ENCODE measurements at regions not wholly inside any gene's neighbourhood (a gene's known extent, or its start where the extent isn't known, plus 50 kb on each side); places are given as distances from the start of the nearest gene placed in this dataset.

DNA sequence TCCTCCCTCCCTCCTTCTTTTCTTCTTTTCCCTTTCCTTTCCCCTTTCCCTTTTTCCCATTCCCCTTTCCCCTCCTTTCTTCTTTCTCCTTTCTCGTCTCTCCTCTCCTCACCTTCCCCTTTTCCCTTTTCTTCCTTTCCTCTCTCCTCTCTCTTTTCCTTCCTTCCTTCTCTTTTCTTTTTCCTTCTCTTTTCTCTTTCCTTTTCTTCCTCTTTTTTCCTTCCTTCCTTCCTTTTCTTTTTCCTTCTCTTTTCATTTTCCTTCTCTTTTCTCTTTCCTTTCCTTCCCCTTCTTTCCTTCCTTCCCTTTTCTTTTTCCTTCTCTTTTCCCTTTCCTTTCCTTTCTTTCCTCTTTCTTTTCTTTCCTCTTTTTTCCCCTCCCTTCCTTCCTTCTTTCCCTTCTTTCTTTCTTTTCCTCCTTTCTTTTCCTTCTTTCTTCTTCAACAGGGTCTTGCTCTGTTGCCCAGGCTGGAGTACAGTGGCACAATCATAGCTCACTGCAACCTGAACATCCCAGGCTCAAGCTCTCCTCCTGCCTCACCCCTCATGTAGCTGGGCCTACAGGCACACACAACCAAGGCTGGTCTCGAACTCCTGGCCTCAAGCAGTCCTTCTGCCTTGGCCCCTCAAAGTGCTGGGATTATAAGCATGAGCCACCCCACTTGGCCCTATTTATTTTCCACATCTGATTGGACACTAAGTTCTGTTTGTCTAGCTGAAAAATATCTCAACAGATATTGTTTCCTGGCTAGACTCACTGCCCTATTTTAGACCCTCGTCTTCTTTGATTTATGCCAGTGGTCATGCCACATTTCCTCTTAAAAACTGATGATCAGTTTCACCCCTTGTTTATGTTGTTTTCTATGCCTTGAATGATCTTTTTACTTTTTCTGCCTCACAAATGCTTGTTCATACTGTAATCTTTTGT is 57.1 kb upstream of the MACF1 start (continued):
- TF ChIP-seq, protein P1, sequence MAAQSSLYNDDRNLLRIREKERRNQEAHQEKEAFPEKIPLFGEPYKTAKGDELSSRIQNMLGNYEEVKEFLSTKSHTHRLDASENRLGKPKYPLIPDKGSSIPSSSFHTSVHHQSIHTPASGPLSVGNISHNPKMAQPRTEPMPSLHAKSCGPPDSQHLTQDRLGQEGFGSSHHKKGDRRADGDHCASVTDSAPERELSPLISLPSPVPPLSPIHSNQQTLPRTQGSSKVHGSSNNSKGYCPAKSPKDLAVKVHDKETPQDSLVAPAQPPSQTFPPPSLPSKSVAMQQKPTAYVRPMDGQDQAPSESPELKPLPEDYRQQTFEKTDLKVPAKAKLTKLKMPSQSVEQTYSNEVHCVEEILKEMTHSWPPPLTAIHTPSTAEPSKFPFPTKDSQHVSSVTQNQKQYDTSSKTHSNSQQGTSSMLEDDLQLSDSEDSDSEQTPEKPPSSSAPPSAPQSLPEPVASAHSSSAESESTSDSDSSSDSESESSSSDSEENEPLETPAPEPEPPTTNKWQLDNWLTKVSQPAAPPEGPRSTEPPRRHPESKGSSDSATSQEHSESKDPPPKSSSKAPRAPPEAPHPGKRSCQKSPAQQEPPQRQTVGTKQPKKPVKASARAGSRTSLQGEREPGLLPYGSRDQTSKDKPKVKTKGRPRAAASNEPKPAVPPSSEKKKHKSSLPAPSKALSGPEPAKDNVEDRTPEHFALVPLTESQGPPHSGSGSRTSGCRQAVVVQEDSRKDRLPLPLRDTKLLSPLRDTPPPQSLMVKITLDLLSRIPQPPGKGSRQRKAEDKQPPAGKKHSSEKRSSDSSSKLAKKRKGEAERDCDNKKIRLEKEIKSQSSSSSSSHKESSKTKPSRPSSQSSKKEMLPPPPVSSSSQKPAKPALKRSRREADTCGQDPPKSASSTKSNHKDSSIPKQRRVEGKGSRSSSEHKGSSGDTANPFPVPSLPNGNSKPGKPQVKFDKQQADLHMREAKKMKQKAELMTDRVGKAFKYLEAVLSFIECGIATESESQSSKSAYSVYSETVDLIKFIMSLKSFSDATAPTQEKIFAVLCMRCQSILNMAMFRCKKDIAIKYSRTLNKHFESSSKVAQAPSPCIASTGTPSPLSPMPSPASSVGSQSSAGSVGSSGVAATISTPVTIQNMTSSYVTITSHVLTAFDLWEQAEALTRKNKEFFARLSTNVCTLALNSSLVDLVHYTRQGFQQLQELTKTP (IDR thresholded peaks at IDR 0.05; ENCODE audit: low read depth in 1 of 2, partially characterized antibody in 2 of 2): no peak
- TF ChIP-seq CSDE1 (IDR thresholded peaks at IDR 0.05) (0 out of 4 replicates have a peak, but pooled peaks of 1 of the 2 experiments have one; percentile 12), BCLAF1 (IDR thresholded peaks at IDR 0.05; ENCODE audit: borderline replicate concordance in 1 of 2, control insufficient read depth in 1 of 2, low read depth in 2 of 2, low read length in 1 of 2) (0 out of 4 replicates have a peak, but pooled peaks of 1 of the 2 experiments have one; percentile 63), HINFP (tag; conservative IDR thresholded peaks at IDR 0.05; ENCODE audit: low read depth) (peak; percentile 41; the same call in 1 of the 2 replicates), ZNF311 (CRISPR knock-in tag; IDR thresholded peaks at IDR 0.05) (no peak), EHMT2 (IDR thresholded peaks at IDR 0.05) (peak; percentile 47; the same call in 1 of the 2 replicates), ZNF280A (IDR thresholded peaks at IDR 0.05; ENCODE audit: low read depth, partially characterized antibody) (peak; percentile 47), TRIM24 (IDR thresholded peaks at IDR 0.05) (peak; percentile 27 to 30; a peak in 1 of 4 replicates)
- TF ChIP-seq, protein P2, sequence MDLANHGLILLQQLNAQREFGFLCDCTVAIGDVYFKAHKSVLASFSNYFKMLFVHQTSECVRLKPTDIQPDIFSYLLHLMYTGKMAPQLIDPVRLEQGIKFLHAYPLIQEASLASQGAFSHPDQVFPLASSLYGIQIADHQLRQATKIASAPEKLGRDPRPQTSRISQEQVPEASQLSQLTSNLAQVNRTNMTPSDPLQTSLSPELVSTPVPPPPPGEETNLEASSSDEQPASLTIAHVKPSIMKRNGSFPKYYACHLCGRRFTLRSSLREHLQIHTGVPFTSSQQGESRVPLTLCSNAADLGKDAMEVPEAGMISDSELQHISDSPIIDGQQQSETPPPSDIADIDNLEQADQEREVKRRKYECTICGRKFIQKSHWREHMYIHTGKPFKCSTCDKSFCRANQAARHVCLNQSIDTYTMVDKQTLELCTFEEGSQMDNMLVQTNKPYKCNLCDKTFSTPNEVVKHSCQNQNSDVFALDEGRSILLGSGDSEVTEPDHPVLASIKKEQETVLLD (IDR thresholded peaks at IDR 0.05): 0 out of 2 replicates have a peak, but pooled peaks have one; percentile 26
- TF ChIP-seq, protein P3, sequence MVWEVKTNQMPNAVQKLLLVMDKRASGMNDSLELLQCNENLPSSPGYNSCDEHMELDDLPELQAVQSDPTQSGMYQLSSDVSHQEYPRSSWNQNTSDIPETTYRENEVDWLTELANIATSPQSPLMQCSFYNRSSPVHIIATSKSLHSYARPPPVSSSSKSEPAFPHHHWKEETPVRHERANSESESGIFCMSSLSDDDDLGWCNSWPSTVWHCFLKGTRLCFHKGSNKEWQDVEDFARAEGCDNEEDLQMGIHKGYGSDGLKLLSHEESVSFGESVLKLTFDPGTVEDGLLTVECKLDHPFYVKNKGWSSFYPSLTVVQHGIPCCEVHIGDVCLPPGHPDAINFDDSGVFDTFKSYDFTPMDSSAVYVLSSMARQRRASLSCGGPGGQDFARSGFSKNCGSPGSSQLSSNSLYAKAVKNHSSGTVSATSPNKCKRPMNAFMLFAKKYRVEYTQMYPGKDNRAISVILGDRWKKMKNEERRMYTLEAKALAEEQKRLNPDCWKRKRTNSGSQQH (CRISPR knock-in tag; IDR thresholded peaks at IDR 0.05): peak; percentile 80; the same call in 1 of the 2 replicates
